Islet precursor cell (in vitro differentiated cells): ENCODE measurements at regions not wholly inside any gene's neighbourhood (a gene's known extent, or its start where the extent isn't known, plus 50 kb on each side); places are given as distances from the start of the nearest gene placed in this dataset.
"Not testable (repeated sequence)": the region's sequence is repeated elsewhere in the genome, so short reads cannot be mapped to it uniquely, and the experiment has no call there.

Experiments
- DNase-seq: peaks from one replicate; pipeline ENCODE4 v3.0.0-alpha.2; 2018

DNA sequence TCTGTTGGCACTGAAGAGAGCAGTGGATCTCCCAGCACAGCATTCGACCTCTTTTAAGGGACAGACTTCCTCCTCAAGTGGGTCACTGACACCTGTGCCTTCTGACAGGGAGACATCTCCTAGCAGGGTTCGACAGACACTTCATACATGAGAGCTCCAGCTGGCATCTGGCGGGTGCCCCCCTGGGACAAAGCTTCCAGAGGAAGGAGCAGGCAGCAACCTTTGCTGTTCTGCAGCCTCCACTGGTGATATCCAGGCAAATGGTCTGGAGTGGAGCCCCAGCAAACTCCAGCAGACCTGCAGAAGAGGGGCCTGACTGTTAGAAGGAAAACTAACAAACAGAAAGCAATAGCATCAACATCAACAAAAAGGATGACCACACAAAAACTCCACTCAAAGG is 624.3 kb upstream of the CCDC179 start:
- not testable (repeated sequence) for DNase-seq

DNA sequence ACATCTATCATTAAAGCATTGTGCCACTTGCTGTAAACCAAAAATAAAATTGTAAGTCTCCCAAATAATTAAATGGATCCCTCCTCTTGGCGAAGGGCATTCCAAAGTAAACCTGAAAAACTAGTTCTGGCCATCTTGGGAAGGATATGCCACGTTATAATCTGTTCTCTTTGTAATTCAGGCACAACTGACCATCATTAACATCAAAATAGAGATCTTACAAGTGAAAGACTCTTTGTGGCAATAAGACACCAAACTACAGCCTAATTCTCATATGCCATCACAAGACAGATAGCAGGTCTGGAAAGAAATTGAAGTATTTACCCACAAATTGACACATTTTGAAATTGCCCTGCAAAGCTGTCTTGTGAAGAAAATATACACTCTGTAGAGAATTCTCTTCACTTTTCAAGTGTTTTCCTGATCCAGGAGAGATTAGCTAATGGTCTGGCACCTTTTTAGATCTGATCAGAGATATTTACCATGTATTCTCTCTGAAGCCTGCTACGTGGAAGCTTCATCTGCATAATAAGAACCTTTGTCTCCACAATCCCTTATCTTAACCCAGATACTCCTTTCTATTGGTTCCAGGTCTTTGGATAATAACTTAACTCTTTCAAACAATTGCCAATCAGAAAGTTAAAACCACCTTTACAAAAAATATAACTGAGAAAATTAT is 630.4 kb upstream of the CCDC179 start:
- no peak for DNase-seq

DNA sequence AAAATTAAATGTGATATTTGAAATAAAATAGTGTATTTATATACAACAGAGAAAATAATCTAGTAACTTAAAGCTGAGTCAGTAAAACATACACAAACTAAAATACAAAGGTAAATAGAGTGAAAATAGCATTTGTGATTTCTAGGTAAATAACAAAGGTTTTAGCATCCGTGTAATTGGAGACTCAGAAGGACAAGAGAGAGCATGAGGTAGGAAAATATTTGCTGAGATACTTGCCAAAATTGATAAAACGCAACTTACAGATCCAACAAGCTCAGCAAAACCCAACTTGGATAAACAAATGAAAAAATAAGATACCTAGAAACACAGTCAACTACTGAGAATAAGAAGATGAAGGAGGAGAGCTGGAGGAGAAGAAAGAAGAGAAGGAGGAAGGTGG is 634.7 kb upstream of the CCDC179 start:
- no peak for DNase-seq

DNA sequence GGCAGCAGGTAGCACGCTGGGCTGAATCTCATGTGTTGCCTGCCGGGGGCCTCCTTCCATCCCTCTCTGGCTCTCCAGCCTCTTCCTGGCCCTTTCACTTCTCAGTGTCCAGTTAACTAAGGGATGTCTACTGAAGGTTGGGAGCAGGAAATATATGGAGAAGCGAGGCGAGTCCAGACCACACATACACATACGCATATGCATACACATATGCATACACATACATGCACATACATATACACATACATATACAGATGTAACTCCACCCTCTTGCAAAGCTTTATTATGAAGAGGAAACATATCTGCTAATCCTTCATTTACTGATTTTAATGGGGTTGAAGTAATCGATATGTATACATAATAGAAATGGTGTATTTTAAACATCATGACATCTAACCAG is 636.1 kb upstream of the CCDC179 start:
- no peak for DNase-seq

DNA sequence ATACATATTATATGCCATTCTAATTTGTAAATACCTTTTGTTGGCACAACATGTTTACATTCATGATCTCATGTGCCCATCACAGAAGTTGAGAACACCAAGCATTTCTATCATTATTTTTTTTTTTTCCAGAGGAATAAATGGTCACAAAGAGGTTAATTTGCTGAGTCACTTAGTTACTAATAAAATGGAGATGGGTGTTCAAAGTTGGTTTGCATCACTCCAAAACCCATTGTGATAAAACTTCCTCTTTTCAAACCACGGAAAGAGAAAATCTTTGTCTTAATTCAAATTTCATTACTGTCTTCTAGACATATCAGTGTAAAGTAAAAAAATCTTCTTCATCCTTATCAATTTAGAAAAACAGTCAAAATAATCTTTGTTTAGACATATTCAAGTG is 636.8 kb upstream of the CCDC179 start:
- no peak for DNase-seq

DNA sequence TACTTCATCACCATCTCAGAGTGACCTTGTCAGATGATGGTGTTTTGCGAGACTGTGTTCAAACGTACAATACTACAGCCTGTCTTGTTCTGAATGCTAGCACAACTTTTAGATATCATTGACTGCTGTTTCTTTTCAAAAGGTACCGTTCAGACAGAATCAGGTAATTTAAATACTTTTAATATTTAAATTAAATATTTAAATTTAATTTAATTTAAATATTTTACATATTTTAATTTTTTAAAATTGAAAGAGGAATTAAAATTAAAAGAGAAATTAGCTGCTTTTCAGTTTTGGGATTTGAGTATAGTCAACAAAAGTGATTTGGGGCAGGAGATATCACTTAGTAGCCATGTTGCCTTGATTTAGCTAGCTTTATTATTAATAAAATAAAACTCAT is 642.1 kb upstream of the CCDC179 start:
- no peak for DNase-seq

DNA sequence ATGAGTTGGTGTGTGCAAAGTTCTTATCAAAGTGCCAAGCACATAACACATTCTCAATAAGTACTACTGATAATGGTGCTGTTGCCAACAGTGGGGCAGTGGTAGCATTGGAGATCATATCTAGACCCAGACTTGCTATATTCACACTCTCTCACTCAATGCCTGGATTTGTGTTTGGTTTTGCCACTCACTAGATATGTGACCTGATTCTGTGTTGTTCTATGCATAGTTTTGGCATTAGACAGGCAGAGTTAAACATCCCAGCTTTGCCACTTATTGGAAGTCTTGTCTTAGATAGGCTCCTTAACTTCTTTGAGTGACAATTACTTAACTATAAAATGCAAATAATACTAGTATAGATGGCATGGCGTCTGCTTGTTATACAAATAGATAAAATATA is 642.6 kb upstream of the CCDC179 start:
- DNase-seq = no peak

DNA sequence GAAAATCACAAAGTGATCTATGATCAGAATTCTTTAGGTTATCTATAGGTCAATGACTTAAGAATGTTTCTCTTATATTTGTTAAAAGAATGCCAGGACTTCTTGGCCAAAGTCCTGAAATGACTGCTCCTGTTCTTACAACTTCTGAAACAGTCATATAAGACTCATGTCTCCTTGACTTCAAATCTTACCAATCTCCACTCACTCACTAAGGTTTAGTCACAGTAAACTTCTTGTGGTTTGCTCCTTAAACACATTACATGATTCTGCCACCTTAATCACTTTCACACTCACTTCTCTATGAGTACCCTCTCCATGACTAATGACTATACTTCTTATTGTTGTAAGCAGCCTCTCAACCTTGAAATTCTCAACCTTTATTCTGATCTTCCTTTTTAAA is 648.7 kb upstream of the CCDC179 start:
- DNase-seq = no peak

DNA sequence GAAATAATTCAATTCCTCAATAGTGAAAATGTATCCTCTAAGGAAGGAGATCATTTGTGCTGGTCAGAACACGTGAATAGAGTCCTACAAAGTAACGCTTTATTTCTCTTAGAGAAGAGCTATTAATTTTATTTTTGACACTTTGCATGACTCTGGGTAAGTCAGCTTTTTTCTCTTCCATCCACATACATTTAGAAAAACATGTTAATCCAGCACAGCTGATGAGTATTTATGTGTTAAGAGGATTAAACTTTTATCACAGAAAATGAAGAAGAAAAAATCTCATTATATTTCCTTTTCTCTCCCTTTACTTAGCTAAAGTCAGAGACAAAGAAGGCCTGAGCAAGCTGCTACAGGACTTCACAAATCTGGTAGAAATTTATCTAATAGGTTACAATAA is 649.5 kb upstream of the CCDC179 start:
- no peak for DNase-seq

DNA sequence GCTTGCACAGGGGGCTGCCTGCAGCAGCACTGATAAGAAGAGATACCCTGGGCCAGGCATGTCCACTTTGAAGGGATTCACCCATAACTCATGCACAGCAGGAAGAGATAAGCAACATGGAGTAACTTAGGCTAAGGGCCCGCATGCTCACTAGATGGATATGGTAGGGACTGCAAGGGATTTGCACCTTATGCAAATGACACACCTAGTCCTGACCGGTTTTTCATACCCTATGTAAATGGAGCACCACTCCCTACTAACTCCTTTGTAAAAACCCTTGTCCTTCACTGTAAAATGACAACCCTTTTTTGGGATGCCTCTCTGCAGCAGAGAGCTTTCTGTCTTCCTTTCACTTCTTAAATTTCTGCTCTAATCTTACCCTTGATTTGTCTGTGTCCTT is 658.9 kb upstream of the CCDC179 start:
- no peak for DNase-seq

DNA sequence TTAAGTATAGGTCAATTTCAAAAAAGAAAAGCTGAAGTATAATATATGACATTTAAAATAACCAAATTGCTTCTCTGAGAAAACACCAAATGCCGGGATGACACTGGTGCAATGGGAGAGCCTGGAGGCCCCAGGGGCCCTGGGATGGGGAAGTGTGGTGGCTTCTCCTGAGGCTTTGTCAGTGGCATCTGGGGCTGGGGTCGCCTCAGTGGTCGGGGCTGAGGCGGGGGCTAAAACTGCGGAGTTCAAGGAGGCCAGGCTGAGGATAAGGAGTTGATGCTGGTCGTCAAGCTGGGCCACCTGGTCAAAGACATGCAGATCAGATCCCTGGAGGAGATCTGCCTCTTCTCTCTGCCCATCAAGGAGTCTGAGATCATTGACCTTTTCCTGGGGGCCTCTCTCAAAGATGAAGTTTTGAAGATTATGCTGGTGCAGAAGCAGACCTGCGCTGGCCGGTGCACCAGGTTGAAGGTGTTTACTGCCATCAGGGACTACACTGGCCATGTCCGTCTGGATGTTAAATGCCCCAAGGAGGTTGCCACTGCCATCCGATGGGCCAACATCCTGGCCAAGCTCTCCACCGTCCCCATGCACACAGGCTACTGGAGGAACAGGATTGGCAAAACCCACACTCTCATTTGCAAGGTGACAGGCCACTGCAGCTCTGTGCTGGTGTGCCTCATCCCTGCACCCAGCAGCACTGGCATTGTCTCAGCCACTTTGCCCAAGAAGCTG is 660.1 kb upstream of the CCDC179 start:
- no peak for DNase-seq

DNA sequence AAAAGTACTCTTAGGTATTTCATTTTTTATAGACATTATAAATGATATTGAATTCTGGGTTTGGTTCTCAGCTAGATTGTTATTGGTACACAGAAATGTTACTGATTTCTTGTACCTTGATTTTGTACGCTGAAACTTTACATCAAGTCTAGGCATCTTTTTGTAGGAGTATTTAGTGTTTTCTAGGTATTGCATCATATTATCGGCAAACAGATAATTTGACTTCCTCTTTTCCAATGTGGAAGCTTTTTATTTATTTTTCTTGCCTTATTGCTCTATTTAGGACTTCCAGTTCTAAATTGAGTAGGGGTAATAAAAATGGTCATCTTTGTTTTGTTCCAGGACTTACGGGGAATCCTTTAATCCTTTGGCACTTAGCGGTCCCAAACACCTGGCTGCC is 676.6 kb upstream of the CCDC179 start:
- no peak for DNase-seq

DNA sequence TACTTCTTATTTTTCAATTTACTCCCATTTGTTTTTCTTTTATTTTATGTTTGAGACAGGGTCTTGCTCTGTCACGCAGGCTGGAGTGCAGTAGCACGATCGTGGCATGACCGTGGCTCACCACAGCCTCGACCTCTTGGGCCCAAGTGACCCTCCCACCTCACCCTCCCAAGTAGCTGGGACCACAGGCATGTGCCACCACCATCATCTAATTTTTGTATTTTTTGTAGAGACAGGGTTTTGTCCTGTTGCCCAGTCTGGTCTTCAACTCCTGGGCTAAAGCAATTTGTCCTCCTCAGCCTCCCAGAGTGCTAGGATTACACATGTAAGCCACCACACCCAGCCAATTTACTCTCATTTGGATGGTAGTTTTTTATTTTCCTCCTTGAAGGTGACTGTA is 679.3 kb upstream of the CCDC179 start:
- peak; percentile 41 for DNase-seq

DNA sequence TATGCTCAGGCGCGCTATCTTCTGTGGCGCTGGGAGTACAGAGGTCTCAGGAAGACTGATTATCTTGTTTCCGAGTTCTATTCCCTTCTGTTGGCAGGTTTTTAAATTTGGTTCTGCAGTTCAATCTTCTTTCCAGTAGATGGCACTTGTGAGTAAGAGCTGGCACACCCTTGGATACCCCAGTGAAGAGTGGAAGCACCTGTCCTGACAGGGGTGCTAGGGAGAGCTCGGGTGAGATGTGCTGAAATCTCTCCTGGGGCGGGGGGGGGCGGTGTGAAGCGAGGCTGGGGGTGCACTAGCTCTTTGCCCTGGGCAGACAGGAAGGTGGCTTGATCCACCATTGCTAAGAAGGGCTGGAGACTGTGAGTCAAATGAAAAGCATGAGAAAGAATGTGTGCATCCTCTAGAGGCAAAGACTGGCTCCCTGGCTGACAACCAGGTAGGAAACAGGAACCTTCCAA is 679.9 kb upstream of the CCDC179 start:
- peak; percentile 83 for DNase-seq

DNA sequence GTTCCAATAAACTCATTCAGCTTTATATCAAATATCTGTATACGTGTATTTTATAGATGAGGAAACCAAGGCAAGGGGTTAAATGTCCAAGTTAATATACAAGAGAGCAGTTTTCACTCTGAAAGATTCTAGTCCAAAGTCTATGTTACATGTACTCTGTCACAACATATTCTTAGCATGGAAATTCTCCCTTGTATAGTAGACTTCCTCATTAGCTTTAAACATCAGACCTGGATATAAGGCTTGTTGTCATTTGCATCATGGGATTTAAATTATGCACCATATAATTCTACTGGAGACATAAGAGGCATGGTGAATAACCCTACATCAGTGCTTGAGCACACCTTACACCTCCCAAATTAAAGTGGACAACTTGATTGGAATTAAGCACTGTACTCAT is 681.9 kb upstream of the CCDC179 start:
- no peak for DNase-seq

DNA sequence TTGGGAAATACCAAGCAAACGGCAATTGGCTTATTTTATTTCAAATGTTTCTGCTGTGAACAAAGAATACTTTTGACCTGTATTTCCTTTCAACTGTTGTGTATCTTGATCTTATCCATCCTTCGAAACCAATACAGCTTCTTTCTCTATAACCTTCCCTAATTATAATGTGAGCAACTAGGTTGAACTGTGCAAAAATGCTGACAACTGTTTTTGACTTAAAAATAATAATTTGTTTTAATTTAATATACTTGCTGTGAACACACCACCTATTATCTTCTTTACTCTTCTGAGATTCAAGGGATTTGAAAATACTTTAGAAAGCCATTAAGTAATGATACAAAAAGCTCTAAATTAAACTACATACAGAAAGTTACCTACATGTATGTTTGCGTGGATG is 682.5 kb upstream of the CCDC179 start:
- DNase-seq = no peak

DNA sequence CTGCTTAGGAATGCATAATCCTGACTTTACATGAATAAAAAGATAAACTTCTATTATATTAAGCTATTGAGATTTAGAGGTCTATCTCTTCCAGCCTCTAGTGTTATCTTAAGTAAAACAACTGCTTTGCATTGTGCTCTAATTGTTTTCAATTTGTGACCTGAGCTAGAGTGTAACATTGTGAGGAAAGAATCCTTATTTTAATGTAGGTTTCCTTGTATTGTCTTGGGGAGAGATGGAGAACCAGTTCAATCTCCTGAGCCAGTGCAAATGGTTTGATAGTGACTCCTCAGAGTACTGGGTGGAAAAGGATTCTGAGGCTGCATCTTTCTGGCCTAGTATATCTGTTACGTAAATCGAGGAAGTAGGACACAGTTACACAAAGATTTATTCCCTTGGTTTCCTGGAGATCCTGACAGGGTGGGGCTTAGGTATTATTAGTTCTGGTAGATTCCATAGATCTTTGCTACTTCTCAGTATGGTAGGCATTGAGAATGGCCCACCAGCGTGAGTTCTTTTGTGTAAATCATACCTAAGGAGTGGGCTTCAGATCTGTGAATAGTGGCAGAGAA is 683.5 kb upstream of the CCDC179 start:
- DNase-seq = no peak

DNA sequence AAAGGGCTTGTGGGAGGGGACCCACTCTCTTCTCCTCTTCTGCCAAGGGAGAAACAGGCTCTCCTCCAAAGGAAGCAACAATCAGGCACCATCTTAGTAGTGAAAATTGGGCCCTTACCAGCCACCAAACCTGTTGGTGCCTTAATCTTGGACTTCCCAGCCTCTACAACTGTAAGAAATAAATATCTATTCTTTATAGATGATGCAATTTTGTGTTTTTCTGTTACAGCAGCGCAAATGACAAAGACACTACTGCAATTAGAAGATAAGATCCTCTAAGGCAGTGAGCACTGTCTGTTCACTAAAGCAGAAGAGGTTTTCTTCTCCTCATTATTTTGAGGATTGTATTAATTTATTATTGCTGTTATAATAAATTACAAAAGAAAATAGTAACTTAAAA is 691.4 kb upstream of the CCDC179 start:
- no peak for DNase-seq

DNA sequence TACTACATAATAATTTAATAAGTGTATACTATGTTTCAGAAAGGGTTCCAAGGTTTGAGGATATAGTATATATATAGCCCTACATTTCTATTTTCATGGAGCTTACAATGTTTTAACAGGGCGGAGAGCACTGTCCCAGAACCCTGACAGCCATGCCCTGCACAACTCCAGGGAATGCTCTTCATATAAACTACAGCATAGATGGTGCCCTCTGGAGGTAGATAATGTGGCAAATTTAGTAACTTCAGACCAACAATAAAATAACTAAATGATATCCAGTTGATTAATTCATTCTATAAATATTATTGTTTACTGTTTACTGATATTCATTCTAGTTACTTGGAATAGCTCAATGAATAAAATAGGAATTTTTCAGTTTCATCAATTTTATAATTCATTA is 693.7 kb upstream of the CCDC179 start:
- DNase-seq = no peak

DNA sequence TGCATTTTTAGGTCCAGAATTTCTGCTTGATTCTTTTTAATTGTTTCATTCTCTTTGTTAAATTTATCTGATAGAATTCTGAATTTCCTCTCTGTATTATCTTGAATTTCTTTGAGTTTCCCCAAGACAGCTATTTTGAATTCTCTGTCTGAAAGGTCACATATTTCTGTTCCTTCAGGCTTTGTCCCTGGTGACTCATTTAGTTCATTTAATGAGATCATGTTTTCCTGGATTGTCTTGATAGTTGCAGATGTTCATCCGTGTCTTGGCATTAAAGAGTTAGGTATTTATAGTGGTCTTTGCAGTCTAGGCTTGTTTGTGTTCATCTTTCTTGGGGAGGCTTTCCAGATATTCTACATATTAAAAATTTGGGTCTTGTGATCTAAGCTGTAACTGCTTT is 694.8 kb upstream of the CCDC179 start:
- DNase-seq = no peak

DNA sequence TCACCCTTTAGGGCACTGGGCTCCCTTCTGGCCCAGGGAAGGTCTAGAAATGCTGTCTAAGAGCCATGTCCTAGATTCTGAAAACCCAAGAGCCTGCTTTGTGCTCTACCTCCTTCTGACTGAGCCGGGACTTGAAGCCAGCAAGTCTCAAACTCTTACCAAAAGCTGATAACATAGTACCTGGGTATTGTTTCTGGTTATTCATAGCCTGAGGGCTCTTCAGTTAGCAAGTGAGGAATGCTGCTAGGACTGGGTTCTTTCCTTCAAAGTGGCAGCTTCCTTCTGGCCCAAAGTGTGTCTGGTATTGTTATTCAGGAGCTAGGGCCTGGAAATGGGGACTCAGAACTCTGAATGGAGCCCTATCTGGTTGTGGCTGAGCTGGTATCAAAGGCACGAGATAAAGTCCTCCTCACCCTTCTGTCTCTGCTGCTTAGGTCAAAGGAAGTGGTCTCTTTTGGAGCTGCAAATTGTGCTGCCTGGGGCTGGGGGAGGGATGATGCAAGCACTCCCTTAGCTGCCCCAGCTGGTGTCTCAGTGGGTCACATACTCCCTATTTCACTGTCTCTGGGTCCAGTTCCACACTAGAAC is 696.0 kb upstream of the CCDC179 start:
- peak; percentile 71 for DNase-seq

DNA sequence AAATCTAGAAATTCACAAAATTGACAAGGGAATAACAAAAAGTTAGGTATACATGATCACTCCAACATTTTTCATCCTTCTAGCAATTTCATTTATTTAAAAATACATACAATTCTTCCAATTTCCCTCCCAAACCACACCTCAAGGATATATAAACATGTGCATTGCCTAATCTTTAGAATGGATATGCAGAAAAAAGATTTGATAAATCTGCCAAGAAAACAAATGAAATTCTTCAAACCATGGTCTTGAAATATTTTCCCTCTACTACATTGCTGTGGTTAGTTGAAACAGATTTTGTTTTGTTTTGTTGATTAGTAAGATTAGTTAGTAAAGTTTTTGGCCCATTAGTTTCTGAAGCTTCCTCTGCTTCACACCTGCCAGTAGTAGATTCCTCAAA is 703.3 kb upstream of the CCDC179 start:
- no peak for DNase-seq

DNA sequence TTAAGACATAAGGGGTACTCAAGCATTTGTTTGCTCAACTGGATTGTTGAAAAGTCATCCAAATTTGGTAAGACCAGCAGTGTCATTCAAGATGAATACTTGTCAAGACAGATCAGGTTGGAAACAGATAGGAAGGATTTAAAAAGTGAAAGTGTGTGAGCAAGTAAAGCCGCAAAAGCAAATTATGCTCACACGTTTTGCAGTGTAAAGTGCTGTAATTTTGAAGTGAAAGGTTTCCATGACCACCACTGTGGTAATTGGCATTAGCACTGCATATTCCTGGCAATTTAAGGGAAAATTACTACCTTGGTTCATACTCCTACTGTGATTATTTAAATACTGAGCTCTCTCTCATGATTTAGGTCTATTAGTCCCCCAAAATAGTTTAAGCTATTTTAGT is 704.1 kb upstream of the CCDC179 start:
- DNase-seq = no peak

DNA sequence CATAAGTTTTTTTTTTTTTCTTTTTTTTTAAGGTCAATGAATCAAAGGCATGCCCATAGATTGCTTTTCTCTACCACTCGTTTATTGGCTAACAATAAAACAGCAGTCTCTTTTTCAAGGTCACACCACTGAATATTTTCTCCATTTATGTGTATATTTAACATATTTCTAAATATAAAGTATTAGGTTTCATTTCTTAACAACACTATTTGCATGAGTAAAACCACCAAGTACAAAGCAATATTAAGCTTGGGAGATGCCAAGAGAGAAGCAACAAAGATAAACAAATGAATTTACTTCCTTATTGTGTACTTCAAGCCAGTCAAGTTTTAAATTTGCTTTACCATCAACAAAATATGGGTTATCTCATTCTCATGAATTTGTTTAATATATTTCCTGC is 708.9 kb upstream of the CCDC179 start:
- no peak for DNase-seq
